Esophagus muscularis mucosa (tissue), 2 donors: ENCODE measurements at regions not wholly inside any gene's neighbourhood (a gene's known extent, or its start where the extent isn't known, plus 50 kb on each side); places are given as distances from the start of the nearest gene placed in this dataset.

Source experiments
- POLR2A ChIP-seq: fragments of 450-650 bp; IDR thresholded peaks from one replicate; pipeline ENCODE4 v1.6.1; 2017; ENCODE audit warnings: antibody characterized with exemption, moderate library complexity, mild to moderate bottlenecking, low read depth
- POLR2AphosphoS5 ChIP-seq, 2 donors: sonication (generic); formaldehyde crosslinking; IDR thresholded peaks; one replicate each; pipeline ENCODE4 v1.6.1; 2017; ENCODE audit warnings: antibody characterized with exemption in 2 of 2

DNA sequence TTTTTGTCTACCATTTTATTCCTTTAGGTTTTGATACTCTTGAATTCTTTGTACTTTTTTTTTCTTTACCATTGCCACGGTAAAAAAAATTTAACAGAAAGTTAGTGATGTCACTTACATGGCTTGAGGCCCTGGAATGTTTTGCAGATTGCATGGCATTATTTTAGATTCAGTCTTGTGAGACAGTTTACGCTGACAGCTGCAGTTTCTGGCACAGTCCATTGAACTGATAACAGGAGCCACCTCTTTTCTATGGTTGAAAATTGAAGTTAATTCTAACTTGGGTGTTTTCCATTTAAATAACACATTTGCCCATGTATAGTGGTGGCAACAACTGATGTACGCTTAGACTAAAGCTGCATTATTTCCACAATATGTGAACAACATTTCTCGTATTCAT, 1028.5 kb downstream of the CDH18 start:
- no peak for TF ChIP-seq POLR2AphosphoS5 (IDR thresholded peaks at IDR 0.05)
- TF ChIP-seq POLR2A: no peak
